HG03196 (cell line): ENCODE measurements at regions not wholly inside any gene's neighbourhood (a gene's known extent, or its start where the extent isn't known, plus 50 kb on each side); places are given as distances from the start of the nearest gene placed in this dataset.

ENCODE experiments used
- ATAC-seq: cut with Tn5 transposase; IDR thresholded peaks from one replicate; pipeline ENCODE4 v1.9.1; 2021; ENCODE audit not compliant: unreplicated experiment

GRCh38 chr6:119584088-119584487 lies 234.5 kb upstream of the MAN1A1 start:
- no peak for ATAC-seq

GRCh38 chr6:119581220-119581619 lies 231.7 kb upstream of the MAN1A1 start:
- no peak for ATAC-seq

GRCh38 chr6:119575721-119576120 lies 226.2 kb upstream of the MAN1A1 start:
- ATAC-seq: no peak

- ATAC-seq: no peak
These were observed 219.0 kb upstream of the MAN1A1 start for GRCh38 chr6:119568580-119568979.

GRCh38 chr6:119566546-119567260 lies 217.1 kb upstream of the MAN1A1 start:
- ATAC-seq: no peak

- no peak for ATAC-seq
These were observed 216.3 kb upstream of the MAN1A1 start for GRCh38 chr6:119565893-119566292.

GRCh38 chr6:119562168-119562567 lies 212.6 kb upstream of the MAN1A1 start:
- ATAC-seq: no peak

- ATAC-seq: no peak
These were observed 210.0 kb upstream of the MAN1A1 start for GRCh38 chr6:119559586-119559985.

GRCh38 chr6:119557239-119557638 lies 207.7 kb upstream of the MAN1A1 start:
- no peak for ATAC-seq

GRCh38 chr6:119552021-119552420 lies 202.5 kb upstream of the MAN1A1 start:
- no peak for ATAC-seq

GRCh38 chr6:119547024-119547423 lies 197.5 kb upstream of the MAN1A1 start:
- no peak for ATAC-seq

- no peak for ATAC-seq
These were observed 195.7 kb upstream of the MAN1A1 start for GRCh38 chr6:119545245-119545644.

GRCh38 chr6:119544325-119545175 lies 195.0 kb upstream of the MAN1A1 start:
- ATAC-seq: no peak

GRCh38 chr6:119543332-119543731 lies 193.8 kb upstream of the MAN1A1 start:
- ATAC-seq: no peak

- ATAC-seq: no peak
These were observed 192.5 kb upstream of the MAN1A1 start for GRCh38 chr6:119542037-119542436.

GRCh38 chr6:119541132-119541905 lies 191.8 kb upstream of the MAN1A1 start:
- ATAC-seq: no peak

GRCh38 chr6:119540417-119540816 lies 190.9 kb upstream of the MAN1A1 start:
- ATAC-seq: no peak

- no peak for ATAC-seq
These were observed 189.6 kb upstream of the MAN1A1 start for GRCh38 chr6:119539066-119539746.

GRCh38 chr6:119536666-119537065 lies 187.1 kb upstream of the MAN1A1 start:
- no peak for ATAC-seq

GRCh38 chr6:119535332-119535731 lies 185.8 kb upstream of the MAN1A1 start:
- no peak for ATAC-seq
